ENCODE measurements at regions not wholly inside any gene's neighbourhood (a gene's known extent, or its start where the extent isn't known, plus 50 kb on each side); places are given as distances from the start of the nearest gene placed in this dataset.

DNA sequence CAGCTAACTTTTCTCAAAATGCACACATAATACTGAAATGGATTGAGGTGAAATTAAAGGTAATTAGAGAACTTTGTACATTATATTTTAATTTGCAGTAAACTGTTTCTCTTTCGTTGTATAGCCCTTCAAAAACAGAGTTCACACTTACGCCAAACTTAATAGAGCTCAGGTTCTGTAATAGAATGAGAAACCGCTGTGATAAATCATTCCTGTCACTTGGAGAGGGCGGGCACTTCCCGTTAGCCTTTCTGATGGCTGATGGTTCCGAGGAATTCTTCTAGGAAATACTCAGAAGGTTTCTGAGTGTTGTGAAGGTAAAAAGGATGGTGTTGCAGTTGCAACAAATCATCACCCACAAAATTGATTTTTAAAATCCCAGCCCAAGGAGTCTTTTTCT, 155.8 kb upstream of the ALKAL2 start:
- TF ChIP-seq POLR2A (IDR thresholded peaks at IDR 0.05) = no peak
- TF ChIP-seq, protein P1, sequence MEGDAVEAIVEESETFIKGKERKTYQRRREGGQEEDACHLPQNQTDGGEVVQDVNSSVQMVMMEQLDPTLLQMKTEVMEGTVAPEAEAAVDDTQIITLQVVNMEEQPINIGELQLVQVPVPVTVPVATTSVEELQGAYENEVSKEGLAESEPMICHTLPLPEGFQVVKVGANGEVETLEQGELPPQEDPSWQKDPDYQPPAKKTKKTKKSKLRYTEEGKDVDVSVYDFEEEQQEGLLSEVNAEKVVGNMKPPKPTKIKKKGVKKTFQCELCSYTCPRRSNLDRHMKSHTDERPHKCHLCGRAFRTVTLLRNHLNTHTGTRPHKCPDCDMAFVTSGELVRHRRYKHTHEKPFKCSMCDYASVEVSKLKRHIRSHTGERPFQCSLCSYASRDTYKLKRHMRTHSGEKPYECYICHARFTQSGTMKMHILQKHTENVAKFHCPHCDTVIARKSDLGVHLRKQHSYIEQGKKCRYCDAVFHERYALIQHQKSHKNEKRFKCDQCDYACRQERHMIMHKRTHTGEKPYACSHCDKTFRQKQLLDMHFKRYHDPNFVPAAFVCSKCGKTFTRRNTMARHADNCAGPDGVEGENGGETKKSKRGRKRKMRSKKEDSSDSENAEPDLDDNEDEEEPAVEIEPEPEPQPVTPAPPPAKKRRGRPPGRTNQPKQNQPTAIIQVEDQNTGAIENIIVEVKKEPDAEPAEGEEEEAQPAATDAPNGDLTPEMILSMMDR (IDR thresholded peaks at IDR 0.05) = no peak

All from body of pancreas (tissue), 4 donors.